Epithelial cell of proximal tubule (primary cell): ENCODE measurements at regions not wholly inside any gene's neighbourhood (a gene's known extent, or its start where the extent isn't known, plus 50 kb on each side); places are given as distances from the start of the nearest gene placed in this dataset.

Experiments
- DNase-seq: peaks from one replicate; pipeline ENCODE4 v3.0.0-alpha.2; 2011; ENCODE audit warnings: low read depth
- H3K4me3 ChIP-seq: 2 replicates; pipeline ENCODE4 v1.5.1; 2011; ENCODE audit warnings: low read depth, mild to moderate bottlenecking, low read length
- CTCF ChIP-seq: conservative IDR thresholded peaks from 2 replicates; pipeline ENCODE4 v1.5.1; 2012; ENCODE audit warnings: low read depth, mild to moderate bottlenecking, low read length

GRCh38 chr1:201648066-201648906 lies 109.4 kb downstream of the NAV1 start:
- peak overlapping the region; percentile 76 for H3K4me3 ChIP-seq
- TF ChIP-seq CTCF, result no peak
- no peak for DNase-seq

DNA sequence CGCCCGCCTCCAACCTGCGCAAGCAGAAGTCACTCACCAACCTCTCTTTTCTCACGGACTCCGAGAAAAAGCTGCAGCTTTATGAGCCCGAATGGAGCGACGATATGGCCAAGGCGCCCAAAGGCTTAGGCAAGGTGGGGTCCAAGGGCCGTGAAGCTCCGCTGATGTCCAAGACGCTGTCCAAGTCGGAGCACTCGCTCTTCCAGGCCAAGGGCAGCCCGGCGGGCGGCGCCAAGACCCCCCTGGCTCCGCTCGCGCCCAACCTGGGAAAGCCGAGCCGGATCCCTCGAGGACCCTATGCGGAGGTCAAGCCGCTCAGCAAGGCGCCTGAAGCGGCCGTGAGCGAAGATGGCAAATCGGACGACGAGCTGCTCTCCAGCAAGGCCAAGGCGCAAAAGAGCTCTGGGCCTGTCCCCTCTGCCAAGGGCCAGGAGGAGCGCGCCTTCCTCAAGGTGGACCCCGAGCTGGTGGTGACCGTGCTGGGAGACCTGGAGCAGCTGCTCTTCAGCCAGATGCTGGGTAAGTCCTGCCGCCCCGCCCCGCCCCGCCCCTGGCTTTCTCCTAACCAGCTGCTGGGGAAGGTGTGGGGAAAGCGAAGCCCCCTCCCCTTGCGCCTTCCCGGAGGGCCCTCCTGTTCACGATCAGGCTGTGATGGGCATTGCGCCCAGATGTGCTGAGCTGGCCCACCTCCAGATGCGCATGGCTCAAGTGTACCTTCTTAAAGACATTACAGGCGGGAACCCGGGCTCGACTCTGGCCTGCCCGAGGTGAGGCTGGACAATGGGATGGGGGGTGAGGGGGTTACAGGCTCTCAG lies 110.2 kb downstream of the NAV1 start:
- peak overlapping the region; percentile 76 for H3K4me3 ChIP-seq
- DNase-seq, result no peak
- no peak for TF ChIP-seq CTCF

- DNase-seq, result no peak
- H3K4me3 ChIP-seq, result peak overlapping the region; percentile 76
- no peak for TF ChIP-seq CTCF
Measured at GRCh38 chr1:201649761-201650622, 111.1 kb downstream of the NAV1 start.

DNA sequence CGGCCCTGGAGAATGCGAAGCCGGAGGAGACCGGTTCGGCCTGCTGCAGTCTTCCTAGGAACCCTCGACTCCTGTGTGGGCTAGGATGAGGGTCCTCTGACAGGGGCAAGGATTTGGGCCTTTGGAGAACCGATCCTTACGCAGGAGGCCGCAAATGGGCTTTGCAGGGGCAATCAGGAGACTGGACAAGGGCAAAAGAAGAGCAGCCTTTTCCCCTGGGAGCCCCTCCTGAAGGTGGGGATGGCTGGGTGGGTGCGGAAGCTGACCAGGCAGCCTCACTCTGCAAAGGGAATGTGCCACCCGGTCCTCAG lies 111.7 kb downstream of the NAV1 start:
- DNase-seq, result no peak
- H3K4me3 ChIP-seq, result peak overlapping the region; percentile 76
- TF ChIP-seq CTCF, result no peak

GRCh38 chr1:201652181-201652580 lies 113.3 kb downstream of the NAV1 start:
- H3K4me3 ChIP-seq, result no peak overlapping the region
- TF ChIP-seq CTCF, result no peak
- no peak for DNase-seq

GRCh38 chr1:201653233-201653632 lies 114.3 kb downstream of the NAV1 start:
- H3K4me3 ChIP-seq, result no peak overlapping the region
- TF ChIP-seq CTCF, result no peak
- DNase-seq, result no peak
